Choroid plexus epithelial cell (primary cell): ENCODE measurements at regions not wholly inside any gene's neighbourhood (a gene's known extent, or its start where the extent isn't known, plus 50 kb on each side); places are given as distances from the start of the nearest gene placed in this dataset.
"Not testable (repeated sequence)": the region's sequence is repeated elsewhere in the genome, so short reads cannot be mapped to it uniquely, and the experiment has no call there.

Experiments used
- DNase-seq: peaks from one replicate; pipeline ENCODE4 v3.0.0-alpha.2; 2010; ENCODE audit warnings: low read depth
- H3K4me3 ChIP-seq: 2 replicates; pipeline ENCODE4 v1.5.1; 2011; ENCODE audit warnings: low read depth, mild to moderate bottlenecking, control low read depth, low read length, moderate library complexity
- CTCF ChIP-seq: conservative IDR thresholded peaks from 2 replicates; pipeline ENCODE4 v1.5.1; 2011; ENCODE audit warnings: low read depth, mild to moderate bottlenecking, control low read depth, inconsistent platforms, low read length, moderate library complexity

- TF ChIP-seq CTCF = no peak
- no peak for DNase-seq
- no peak overlapping the region for H3K4me3 ChIP-seq
Observed at GRCh38 chr2:80968450-80968849, 663.9 kb upstream of the LRRTM1 start.

- H3K4me3 ChIP-seq = no peak overlapping the region
- TF ChIP-seq CTCF = no peak
- DNase-seq = no peak
Observed at GRCh38 chr2:80947601-80948130, 643.1 kb upstream of the LRRTM1 start.

DNA sequence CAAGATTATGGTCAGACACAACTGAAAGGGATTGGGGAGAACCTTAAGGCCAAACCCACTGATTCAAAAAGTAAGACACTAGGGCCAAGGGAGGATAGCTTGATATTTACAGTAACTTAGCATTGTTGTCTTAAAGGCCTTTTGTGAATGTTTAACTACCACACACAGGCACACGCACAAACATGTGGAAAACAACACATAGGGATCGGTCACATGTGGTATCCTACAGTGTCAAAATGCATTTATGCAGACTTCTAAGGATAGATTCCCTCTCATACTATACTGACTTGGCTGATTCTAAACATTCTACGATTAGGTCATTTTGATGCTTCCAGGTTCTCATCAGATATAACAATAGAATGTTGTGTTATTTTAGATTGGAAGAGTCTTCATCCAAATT, 638.9 kb upstream of the LRRTM1 start:
- TF ChIP-seq CTCF = no peak
- no peak overlapping the region for H3K4me3 ChIP-seq
- DNase-seq = no peak

GRCh38 chr2:80942766-80943165, 638.2 kb upstream of the LRRTM1 start:
- no peak overlapping the region for H3K4me3 ChIP-seq
- TF ChIP-seq CTCF = no peak
- DNase-seq = no peak

- no peak for TF ChIP-seq CTCF
Observed at GRCh38 chr2:80938463-80938862, 633.9 kb upstream of the LRRTM1 start.

GRCh38 chr2:80931820-80932219, 627.3 kb upstream of the LRRTM1 start:
- not testable (repeated sequence) for DNase-seq, H3K4me3 ChIP-seq

More at GRCh38 chr2:80938463-80938862, 633.9 kb upstream of the LRRTM1 start:
- no peak for DNase-seq
- H3K4me3 ChIP-seq = no peak overlapping the region

DNA sequence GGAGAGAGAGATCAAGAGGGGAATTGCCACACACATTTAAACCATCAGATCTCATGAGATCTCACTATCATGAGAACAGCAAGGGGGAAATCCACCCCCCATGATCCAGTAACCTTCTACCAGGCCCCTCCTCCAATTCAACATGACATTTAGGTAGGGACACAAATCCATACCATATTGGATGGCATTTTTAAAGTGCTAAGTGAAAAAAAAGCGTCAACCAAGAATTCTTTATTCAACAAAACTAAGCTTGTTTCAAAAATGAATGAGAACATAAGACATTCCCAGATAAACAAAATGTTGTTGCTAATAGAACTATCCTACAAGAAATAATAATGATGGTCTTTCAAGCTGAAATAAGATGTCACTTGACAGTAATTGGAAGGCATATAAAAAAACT, 626.2 kb upstream of the LRRTM1 start:
- DNase-seq = no peak
- no peak for TF ChIP-seq CTCF
- no peak overlapping the region for H3K4me3 ChIP-seq
